GM21367 (cell line): ENCODE measurements at regions not wholly inside any gene's neighbourhood (a gene's known extent, or its start where the extent isn't known, plus 50 kb on each side); places are given as distances from the start of the nearest gene placed in this dataset.

Experiments used
- ATAC-seq: cut with Tn5 transposase; IDR thresholded peaks from one replicate; pipeline ENCODE4 v1.9.1; 2021; ENCODE audit not compliant: unreplicated experiment

DNA sequence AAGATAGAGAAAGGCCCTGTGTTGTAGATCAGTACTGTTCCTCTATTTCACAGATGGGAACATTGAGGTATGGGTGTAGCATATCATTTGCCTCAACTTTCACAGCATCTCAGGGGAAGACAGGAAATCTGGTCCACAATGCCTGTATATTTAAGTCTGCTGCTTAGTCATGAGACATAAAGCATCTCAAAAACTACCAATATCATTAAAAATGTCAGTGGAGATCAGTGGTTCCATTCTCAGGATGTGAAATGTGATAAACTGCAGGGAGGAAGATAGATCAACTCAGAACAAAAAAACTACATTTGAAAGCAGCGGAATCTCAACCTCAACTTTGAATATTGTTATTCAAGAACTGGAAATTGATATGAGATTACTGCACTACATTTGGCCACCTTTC is 192.9 kb upstream of the PREP start:
- ATAC-seq = no peak

DNA sequence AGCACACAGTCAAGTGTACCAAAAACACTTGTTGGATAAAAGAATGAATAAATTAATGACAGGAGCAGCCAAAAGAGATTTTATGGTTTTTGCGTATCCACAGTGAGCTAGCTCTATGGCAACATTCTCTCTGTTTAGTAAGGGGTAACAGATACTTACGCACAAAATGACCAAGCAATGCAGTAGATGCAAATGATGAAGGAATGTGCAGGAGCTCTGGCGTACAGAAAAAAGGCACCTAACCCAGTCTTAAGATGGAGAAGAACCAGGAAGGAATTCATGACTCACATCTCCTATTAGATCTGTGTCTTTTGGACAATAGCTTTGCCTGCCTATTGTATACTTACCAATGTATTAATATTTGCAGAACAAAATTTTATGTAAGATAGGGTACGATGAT is 191.9 kb upstream of the PREP start:
- ATAC-seq = no peak

DNA sequence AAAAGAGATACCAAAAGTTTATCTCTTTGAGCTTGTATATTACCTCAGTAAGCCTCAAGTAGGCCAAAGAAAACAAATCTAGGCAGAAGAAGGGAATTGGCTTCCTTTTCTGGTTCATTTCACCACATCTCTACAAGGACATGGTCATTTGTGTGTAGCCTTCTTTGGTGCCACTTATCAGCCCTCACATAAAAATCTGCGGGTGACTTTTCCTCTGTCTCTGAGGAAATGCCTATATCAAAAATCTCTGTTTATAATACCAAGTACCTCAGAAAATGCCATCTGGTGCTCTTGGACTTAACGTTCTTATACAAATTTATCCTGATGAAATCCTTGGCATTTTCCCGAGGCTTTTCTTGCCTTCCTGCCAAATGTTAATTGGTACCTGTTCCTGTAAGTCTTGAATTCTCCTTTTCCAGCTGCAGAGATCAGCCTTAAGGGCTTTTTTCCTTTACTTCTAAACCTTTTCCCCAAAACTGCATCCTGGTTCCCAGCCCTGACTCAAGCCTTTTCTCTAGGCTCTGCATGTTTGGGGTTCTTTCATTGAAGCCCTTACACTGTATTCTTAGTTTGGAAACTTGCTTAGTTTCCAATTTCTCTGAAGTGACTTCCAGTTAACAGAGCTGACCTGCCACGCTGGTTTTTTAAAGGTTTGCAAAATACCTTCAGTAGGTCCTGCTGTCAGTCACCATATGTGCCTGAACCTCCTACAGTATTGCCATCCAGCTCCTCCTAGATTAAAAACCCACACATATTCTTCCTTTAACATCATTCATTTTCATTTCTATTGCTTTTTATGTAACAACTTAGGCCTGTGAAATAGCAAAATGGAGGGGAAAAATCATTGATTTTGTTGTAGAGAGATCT is 191.2 kb upstream of the PREP start:
- no peak for ATAC-seq

DNA sequence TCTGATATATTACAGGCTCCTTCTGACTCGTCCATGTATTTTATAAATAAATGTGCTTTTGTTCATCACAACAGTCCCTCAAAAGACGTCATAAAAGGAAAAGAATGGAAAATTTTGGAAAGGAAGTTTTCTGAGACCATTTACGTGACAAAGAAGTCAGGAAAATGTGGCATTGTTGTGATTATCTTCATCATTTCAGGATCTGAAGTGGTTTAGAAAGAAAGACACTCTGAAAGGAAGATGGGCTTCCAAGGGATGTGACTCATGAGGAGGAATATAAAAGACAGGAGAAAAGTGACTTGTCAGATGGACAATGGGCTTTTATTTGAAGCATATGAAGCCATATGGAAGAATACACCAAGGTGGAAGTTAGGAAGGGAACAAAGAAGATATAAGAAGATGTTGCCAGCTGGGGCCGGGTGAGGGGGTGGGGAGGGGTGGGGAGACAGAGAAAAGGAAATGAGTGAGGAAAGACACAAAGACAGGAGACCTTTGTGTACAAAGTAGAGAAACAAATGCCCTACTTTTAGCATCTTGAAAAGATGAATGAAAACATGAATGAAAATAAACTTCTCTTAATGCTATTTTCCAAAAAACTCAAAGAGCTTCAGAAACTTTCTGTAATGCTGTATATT is 190.3 kb upstream of the PREP start:
- no peak for ATAC-seq

- ATAC-seq = no peak
Measured at GRCh38 chr6:105592329-105592728, 189.4 kb upstream of the PREP start.

DNA sequence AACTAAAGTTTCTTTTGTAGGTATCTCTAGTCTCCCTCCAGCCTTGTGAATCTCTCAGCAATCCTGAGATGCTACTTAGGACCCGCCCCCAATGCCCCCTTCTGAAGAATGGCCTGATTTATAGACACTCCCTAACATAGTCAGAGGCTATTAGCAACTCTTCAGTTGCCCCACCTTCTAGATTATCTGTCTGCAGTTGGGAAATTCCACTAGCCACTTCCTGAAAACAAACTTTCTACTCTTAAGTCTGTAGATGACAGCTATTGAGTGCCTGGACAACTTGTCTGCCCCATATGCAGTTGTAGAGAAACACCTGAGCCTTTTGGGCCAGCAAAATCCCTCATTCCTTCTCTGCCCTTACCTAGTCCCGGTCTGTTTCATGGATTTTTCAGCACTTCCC is 188.2 kb upstream of the PREP start:
- ATAC-seq = peak; percentile 90

- no peak for ATAC-seq
Measured at GRCh38 chr6:105588123-105588710, 185.3 kb upstream of the PREP start.

GRCh38 chr6:105587349-105588122 is 184.7 kb upstream of the PREP start:
- no peak for ATAC-seq

DNA sequence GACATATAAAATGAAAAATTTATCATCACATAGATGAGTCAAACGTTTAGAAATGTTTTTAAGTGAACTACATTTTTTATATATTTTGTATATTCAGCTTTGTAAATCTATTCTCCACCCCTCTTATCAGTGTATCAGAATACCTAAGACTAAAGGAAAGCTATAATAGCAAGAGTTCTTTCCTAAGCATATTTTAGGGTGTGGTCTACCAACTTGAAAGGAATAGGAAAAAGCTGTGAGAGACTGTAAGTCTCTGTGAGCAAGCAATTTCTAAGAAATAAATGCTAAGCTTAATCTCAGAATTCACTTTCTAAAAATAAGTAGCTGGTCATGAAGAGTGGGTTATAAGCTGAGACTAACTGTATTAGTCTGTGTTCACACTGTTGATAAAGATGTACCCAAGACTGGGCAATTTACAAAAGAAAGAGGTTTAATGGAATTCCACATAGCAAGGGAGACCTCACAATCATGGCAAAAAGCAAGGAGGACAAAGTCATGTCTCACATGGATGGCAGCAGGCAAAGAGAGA is 175.4 kb upstream of the PREP start:
- ATAC-seq = no peak

DNA sequence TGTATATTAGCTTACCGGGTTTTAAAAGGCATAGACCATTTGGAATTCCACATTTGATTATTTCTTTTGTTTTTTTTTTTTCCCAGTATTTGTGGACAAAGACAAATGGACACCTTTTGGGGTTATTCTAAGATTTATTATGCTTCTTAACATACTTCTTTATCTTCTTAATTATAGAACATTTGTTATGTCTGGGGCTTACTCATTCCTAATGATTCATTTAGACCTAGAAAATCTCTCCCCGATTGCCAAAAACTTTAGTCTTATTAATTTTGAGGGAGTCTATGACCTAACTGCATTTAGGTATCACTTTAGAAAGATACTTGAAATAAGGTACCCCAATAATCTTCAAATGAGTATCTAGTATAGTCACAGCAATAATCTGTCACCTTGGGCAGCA is 170.7 kb upstream of the PREP start:
- no peak for ATAC-seq

- no peak for ATAC-seq
Measured at GRCh38 chr6:105573138-105573537, 170.3 kb upstream of the PREP start.

DNA sequence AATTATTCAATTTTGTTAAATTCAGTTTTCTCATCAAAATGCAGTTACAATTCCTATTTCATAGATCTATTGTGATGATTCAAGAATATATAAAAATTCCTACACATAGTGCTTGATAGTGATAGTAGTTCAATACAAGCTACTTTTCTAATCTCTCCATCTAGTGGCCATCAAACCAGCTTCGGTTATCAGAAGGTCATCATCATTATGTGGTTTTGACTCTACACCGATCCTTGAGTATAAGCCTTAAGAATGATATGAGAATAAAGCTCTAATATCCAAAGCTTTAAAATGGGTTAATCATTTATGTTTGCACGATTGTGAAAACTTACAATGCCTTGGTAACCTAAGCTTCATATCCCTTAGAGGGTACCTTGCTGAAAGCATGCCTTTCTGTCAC is 167.5 kb upstream of the PREP start:
- no peak for ATAC-seq

- ATAC-seq = no peak
Measured at GRCh38 chr6:105569706-105570105, 166.8 kb upstream of the PREP start.

DNA sequence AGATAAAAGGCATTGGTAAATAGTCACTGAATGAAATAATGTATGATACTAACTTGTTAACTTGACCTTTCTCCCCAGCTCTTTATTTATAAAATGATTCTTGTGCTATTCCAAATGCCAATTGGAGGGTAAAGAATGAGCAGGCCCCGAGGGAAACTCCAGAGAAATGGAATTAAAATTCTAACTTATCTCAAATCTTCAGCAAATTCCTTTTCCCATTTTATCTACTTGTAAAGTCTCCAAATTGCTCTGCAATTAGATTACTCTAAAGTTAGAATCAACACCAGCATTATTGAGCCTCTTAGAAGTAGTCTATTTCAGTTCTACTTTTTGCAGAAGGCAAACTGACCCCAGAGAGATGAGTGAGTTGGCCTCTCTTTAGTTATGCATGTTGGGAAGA is 165.9 kb upstream of the PREP start:
- ATAC-seq = no peak

GRCh38 chr6:105568142-105568541 is 165.3 kb upstream of the PREP start:
- ATAC-seq = no peak

- no peak for ATAC-seq
Measured at GRCh38 chr6:105567140-105567539, 164.3 kb upstream of the PREP start.

DNA sequence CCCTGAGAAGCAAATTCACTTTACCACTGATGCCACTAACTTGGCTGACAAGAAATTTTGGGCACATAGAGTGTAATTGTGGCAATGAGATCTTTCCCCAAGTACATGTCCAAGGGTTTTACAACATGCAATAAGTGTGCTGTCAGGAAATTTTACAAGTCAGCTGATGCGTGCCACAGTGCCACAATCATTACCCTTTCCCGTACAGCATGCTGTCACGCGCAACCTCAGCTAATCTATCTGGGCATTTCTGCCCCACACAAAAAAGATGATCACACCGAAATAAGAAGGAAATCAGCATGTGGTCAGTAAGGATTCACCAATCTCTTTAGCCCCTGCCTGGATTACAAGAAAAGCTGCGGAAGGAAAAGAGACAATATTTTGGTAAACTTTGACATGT is 163.6 kb upstream of the PREP start:
- no peak for ATAC-seq

GRCh38 chr6:105564121-105564902 is 161.4 kb upstream of the PREP start:
- no peak for ATAC-seq

GRCh38 chr6:105562027-105562426 is 159.1 kb upstream of the PREP start:
- ATAC-seq = no peak

- no peak for ATAC-seq
Measured at GRCh38 chr6:105561486-105561885, 158.6 kb upstream of the PREP start.
